ENCODE measurements at regions not wholly inside any gene's neighbourhood (a gene's known extent, or its start where the extent isn't known, plus 50 kb on each side); places are given as distances from the start of the nearest gene placed in this dataset.

- TF ChIP-seq, protein P1, sequence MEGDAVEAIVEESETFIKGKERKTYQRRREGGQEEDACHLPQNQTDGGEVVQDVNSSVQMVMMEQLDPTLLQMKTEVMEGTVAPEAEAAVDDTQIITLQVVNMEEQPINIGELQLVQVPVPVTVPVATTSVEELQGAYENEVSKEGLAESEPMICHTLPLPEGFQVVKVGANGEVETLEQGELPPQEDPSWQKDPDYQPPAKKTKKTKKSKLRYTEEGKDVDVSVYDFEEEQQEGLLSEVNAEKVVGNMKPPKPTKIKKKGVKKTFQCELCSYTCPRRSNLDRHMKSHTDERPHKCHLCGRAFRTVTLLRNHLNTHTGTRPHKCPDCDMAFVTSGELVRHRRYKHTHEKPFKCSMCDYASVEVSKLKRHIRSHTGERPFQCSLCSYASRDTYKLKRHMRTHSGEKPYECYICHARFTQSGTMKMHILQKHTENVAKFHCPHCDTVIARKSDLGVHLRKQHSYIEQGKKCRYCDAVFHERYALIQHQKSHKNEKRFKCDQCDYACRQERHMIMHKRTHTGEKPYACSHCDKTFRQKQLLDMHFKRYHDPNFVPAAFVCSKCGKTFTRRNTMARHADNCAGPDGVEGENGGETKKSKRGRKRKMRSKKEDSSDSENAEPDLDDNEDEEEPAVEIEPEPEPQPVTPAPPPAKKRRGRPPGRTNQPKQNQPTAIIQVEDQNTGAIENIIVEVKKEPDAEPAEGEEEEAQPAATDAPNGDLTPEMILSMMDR (IDR thresholded peaks at IDR 0.05) = no peak
- no peak for TF ChIP-seq POLR2A (IDR thresholded peaks at IDR 0.05)
These were observed 437.5 kb downstream of the BTBD3 start for GRCh38 chr20:12355185-12355584.
